Lower leg skin (tissue), 3 donors: ENCODE measurements at regions not wholly inside any gene's neighbourhood (a gene's known extent, or its start where the extent isn't known, plus 50 kb on each side); places are given as distances from the start of the nearest gene placed in this dataset.

Experiments
- POLR2A ChIP-seq, 2 donors: fragments of 450-650 bp; IDR thresholded peaks; one replicate each; pipeline ENCODE4 v1.6.1; 2016 to 2017; ENCODE audit warnings: antibody characterized with exemption in 2 of 2, mild to moderate bottlenecking in 1 of 2, moderate library complexity in 1 of 2
- TF ChIP-seq, protein P1 (sequence below), 3 donors: fragments of 450-650 bp; IDR thresholded peaks; one replicate each; pipeline ENCODE4 v1.5.1; 2016; ENCODE audit warnings: antibody characterized with exemption in 3 of 3, mild to moderate bottlenecking in 3 of 3, moderate library complexity in 2 of 3

DNA sequence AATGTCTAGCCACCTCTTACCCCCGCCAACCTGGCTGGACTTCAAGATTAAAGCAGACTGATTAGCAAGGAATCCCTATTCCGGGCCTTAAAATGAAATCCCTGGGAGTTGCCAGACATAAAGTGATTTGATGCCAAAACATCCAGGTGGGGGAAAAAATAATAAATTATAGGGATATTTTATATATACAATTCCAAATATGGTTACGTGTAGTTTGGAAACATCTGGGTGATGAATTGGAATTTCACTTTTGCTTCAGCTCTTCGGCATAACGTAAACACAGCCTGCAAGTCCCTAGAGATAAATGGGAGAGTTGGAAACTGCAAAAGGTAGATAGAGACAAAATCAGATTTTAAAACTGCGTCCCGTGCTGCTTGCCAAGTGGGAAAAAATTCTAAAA, 545.5 kb upstream of the MDFIC2 start:
- TF ChIP-seq, protein P1, sequence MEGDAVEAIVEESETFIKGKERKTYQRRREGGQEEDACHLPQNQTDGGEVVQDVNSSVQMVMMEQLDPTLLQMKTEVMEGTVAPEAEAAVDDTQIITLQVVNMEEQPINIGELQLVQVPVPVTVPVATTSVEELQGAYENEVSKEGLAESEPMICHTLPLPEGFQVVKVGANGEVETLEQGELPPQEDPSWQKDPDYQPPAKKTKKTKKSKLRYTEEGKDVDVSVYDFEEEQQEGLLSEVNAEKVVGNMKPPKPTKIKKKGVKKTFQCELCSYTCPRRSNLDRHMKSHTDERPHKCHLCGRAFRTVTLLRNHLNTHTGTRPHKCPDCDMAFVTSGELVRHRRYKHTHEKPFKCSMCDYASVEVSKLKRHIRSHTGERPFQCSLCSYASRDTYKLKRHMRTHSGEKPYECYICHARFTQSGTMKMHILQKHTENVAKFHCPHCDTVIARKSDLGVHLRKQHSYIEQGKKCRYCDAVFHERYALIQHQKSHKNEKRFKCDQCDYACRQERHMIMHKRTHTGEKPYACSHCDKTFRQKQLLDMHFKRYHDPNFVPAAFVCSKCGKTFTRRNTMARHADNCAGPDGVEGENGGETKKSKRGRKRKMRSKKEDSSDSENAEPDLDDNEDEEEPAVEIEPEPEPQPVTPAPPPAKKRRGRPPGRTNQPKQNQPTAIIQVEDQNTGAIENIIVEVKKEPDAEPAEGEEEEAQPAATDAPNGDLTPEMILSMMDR (IDR thresholded peaks at IDR 0.05): no peak
- TF ChIP-seq POLR2A (IDR thresholded peaks at IDR 0.05): no peak
